ENCODE measurements at regions not wholly inside any gene's neighbourhood (a gene's known extent, or its start where the extent isn't known, plus 50 kb on each side); places are given as distances from the start of the nearest gene placed in this dataset.

DNA sequence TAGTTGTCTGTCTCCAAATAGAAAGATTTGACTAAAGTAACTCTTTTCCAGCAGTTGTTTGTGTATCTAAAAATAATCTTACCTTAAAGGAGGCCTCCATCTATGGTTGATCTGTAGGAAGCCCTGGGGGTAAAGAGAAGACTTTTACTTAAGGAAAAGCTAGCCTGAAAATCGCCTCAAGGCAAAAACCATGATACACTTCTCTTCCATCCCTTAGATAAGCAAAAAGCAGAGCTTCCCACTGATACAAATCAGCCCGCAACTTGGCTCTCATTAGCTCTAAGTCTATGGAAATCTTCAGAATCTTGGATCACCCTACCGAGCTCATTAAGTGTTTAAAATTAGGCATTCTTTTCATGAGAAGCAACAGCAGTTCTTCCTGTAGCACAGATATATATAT is 576.9 kb upstream of the PTBP2 start:
- TF ChIP-seq POLR2AphosphoS5 (IDR thresholded peaks at IDR 0.05; ENCODE audit: low read depth, low read length) = no peak
- TF ChIP-seq TAF1 (IDR thresholded peaks at IDR 0.05; ENCODE audit: borderline replicate concordance, low read depth, low read length) = no peak

All from GM12892 (cell line).